ENCODE measurements at regions not wholly inside any gene's neighbourhood (a gene's known extent, or its start where the extent isn't known, plus 50 kb on each side); places are given as distances from the start of the nearest gene placed in this dataset.

DNA sequence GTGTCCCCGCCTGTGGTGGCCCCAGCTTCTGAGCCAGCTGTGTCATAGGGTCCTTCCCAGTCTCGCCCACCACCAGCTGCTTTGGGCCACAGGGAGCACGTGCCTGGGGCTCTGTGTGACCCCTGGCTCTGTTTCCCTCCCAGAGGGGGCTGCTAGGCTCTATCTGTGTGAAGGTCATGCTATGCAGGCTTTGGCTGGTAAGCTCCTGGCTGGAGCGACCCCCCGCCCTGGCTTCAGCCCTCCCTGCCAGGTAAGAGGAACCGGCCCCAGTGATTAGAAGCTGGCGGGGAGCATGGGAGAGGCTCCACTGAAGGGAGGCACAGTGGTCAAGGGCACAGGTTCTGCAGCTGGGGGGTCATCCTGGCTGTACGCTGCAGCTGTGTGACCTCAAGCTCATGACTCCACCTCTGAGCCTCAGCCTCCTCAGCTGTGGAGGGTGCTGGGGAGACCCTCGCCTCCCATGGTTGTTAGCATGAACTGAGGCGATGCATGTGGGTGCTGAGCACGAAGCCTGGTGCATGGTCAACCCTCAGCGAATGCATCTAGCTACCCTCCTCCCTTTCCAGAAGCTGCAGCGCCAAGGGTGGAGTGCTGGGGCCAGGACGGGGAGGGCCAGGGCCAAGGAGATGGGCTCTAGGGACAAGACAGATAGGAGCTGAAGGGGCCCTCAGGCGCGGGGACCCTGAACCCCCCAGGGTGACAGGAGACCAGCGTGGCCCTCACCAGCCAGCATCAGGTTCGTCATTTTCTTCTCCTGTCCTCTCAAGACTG is 163.8 kb upstream of the MVB12B start:
- H3K27me3 ChIP-seq (ENCODE audit: control insufficient read depth, low read length), result no peaks in the 10 kb centered on the region
- no peak overlapping the region for H3K27ac ChIP-seq (ENCODE audit: low read depth, low read length)
- H3K9me2 ChIP-seq (replicated peaks; ENCODE audit: control insufficient read depth, low read length), result no peaks in the 10 kb centered on the region
- H3K4me3 ChIP-seq (ENCODE audit: low read length), result no peak overlapping the region
- TF ChIP-seq CTCF (IDR thresholded peaks at IDR 0.05; ENCODE audit: low read depth, low read length, poor library complexity, severe bottlenecking) (no peak), EZH2phosphoT487 (IDR thresholded peaks at IDR 0.05; ENCODE audit: borderline replicate concordance, low read length) (no peak)
- H4K20me1 ChIP-seq (ENCODE audit: control insufficient read depth, insufficient read depth, low read depth, low read length), result no peaks in the 10 kb centered on the region
- no peak overlapping the region for H3K4me2 ChIP-seq (ENCODE audit: low read length)
- no peaks in the 10 kb centered on the region for H3K4me1 ChIP-seq (ENCODE audit: control insufficient read depth, low read length)
- H3F3A ChIP-seq (ENCODE audit: control insufficient read depth, insufficient read depth), result no peaks in the 10 kb centered on the region
- H3K36me3 ChIP-seq (ENCODE audit: control insufficient read depth, low read length), result no peaks in the 10 kb centered on the region
- no peaks in the 10 kb centered on the region for H3K79me2 ChIP-seq (ENCODE audit: control insufficient read depth, low read length)
- H3K9me3 ChIP-seq (ENCODE audit: control insufficient read depth, insufficient read depth, low read length), result no peaks in the 10 kb centered on the region

- Histone ChIP-seq H3F3A (ENCODE audit: control insufficient read depth, insufficient read depth) (no peaks in the 10 kb centered on the region), H3K27me3 (ENCODE audit: control insufficient read depth, low read length) (no peaks in the 10 kb centered on the region), H4K20me1 (ENCODE audit: control insufficient read depth, insufficient read depth, low read depth, low read length) (no peaks in the 10 kb centered on the region), H3K36me3 (ENCODE audit: control insufficient read depth, low read length) (no peaks in the 10 kb centered on the region), H3K27ac (ENCODE audit: low read depth, low read length) (no peak overlapping the region), H3K4me3 (ENCODE audit: low read length) (no peak overlapping the region), H3K9me3 (ENCODE audit: control insufficient read depth, insufficient read depth, low read length) (no peaks in the 10 kb centered on the region), H3K79me2 (ENCODE audit: control insufficient read depth, low read length) (no peaks in the 10 kb centered on the region), H3K4me2 (ENCODE audit: low read length) (no peak overlapping the region), H3K9me2 (replicated peaks; ENCODE audit: control insufficient read depth, low read length) (no peaks in the 10 kb centered on the region), H3K4me1 (ENCODE audit: control insufficient read depth, low read length) (no peaks in the 10 kb centered on the region)
- TF ChIP-seq EZH2phosphoT487 (IDR thresholded peaks at IDR 0.05; ENCODE audit: borderline replicate concordance, low read length) (no peak), CTCF (IDR thresholded peaks at IDR 0.05; ENCODE audit: low read depth, low read length, poor library complexity, severe bottlenecking) (no peak)
These were observed 161.7 kb upstream of the MVB12B start for GRCh38 chr9:126164796-126165525.

DNA sequence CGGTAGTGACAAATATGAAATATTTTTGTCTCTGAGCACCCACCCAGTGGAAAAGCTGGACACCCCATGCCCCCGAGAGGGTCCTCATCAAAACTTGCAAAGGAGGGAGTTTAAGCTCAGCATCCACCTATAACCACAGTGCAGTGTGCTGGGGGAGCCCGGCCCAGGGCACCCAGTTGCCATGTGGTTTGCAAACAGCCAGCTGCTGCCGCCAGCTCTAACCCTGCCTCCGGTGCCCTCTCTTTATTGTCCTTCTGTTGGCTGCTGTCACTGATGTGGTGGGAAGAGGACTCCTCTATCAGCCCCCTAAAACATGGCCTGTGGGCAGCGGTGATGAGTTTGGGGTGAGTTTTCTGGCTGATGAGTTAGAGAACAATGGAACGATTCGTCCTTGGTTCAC is 160.9 kb upstream of the MVB12B start:
- no peaks in the 10 kb centered on the region for H3K36me3 ChIP-seq (ENCODE audit: control insufficient read depth, low read length)
- H3K4me2 ChIP-seq (ENCODE audit: low read length), result no peak overlapping the region
- H3K9me2 ChIP-seq (replicated peaks; ENCODE audit: control insufficient read depth, low read length), result no peaks in the 10 kb centered on the region
- no peak overlapping the region for H3K27ac ChIP-seq (ENCODE audit: low read depth, low read length)
- TF ChIP-seq CTCF (IDR thresholded peaks at IDR 0.05; ENCODE audit: low read depth, low read length, poor library complexity, severe bottlenecking) (no peak), EZH2phosphoT487 (IDR thresholded peaks at IDR 0.05; ENCODE audit: borderline replicate concordance, low read length) (no peak)
- H3K9me3 ChIP-seq (ENCODE audit: control insufficient read depth, insufficient read depth, low read length), result no peaks in the 10 kb centered on the region
- H3K4me3 ChIP-seq (ENCODE audit: low read length), result no peak overlapping the region
- no peaks in the 10 kb centered on the region for H3K4me1 ChIP-seq (ENCODE audit: control insufficient read depth, low read length)
- no peaks in the 10 kb centered on the region for H3K79me2 ChIP-seq (ENCODE audit: control insufficient read depth, low read length)
- H3F3A ChIP-seq (ENCODE audit: control insufficient read depth, insufficient read depth), result no peaks in the 10 kb centered on the region
- no peaks in the 10 kb centered on the region for H3K27me3 ChIP-seq (ENCODE audit: control insufficient read depth, low read length)
- no peaks in the 10 kb centered on the region for H4K20me1 ChIP-seq (ENCODE audit: control insufficient read depth, insufficient read depth, low read depth, low read length)

Measured in DOHH2 (cell line).